Right atrium auricular region (tissue), 2 donors: ENCODE measurements at regions not wholly inside any gene's neighbourhood (a gene's known extent, or its start where the extent isn't known, plus 50 kb on each side); places are given as distances from the start of the nearest gene placed in this dataset.

Source experiments
- DNase-seq: peaks from one replicate; pipeline ENCODE4 v3.0.0-alpha.2; 2019; ENCODE audit warnings: low spot score
- H3K27ac ChIP-seq, 2 donors: fragments of 200-600 bp; sonication (generic); 1 replicate in 1 of 2; 2 replicates in 1 of 2; pipeline ENCODE4 v1.5.1; 2016 to 2019
- H3K27me3 ChIP-seq, 2 donors: fragments of 200-600 bp; sonication (generic); one replicate each; pipeline versions ENCODE4 v1.5.1 to v1.6.0; 2017 to 2019
- H3K36me3 ChIP-seq: fragments of 200-600 bp; sonication (generic); one replicate; pipeline ENCODE4 v1.5.1; 2016
- H3K4me1 ChIP-seq, 2 donors: fragments of 200-600 bp; sonication (generic); one replicate each; pipeline versions ENCODE4 v1.5.1 to v1.6.0; 2017 to 2019
- H3K4me3 ChIP-seq, 2 donors: fragments of 200-600 bp; sonication (generic); 1 replicate in 1 of 2; 2 replicates in 1 of 2; pipeline ENCODE4 v1.5.1; 2017 to 2019; ENCODE audit warnings: mild to moderate bottlenecking in 1 of 2, moderate library complexity in 1 of 2
- H3K9me3 ChIP-seq, 2 donors: fragments of 200-600 bp; sonication (generic); one replicate each; pipeline ENCODE4 v1.5.1; 2019
- TF ChIP-seq, protein P1 (sequence below), 2 donors: fragments of 200-600 bp; sonication (generic); IDR thresholded peaks; one replicate each; pipeline ENCODE4 v1.5.1; 2019; ENCODE audit warnings: antibody characterized with exemption in 2 of 2

GRCh38 chr17:69725146-69725545 is 310.6 kb downstream of the MAP2K6 start:
- DNase-seq = no peak
- TF ChIP-seq, protein P1, sequence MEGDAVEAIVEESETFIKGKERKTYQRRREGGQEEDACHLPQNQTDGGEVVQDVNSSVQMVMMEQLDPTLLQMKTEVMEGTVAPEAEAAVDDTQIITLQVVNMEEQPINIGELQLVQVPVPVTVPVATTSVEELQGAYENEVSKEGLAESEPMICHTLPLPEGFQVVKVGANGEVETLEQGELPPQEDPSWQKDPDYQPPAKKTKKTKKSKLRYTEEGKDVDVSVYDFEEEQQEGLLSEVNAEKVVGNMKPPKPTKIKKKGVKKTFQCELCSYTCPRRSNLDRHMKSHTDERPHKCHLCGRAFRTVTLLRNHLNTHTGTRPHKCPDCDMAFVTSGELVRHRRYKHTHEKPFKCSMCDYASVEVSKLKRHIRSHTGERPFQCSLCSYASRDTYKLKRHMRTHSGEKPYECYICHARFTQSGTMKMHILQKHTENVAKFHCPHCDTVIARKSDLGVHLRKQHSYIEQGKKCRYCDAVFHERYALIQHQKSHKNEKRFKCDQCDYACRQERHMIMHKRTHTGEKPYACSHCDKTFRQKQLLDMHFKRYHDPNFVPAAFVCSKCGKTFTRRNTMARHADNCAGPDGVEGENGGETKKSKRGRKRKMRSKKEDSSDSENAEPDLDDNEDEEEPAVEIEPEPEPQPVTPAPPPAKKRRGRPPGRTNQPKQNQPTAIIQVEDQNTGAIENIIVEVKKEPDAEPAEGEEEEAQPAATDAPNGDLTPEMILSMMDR (IDR thresholded peaks at IDR 0.05) = no peak

GRCh38 chr17:69728816-69729215 is 314.3 kb downstream of the MAP2K6 start:
- TF ChIP-seq, protein P1 (IDR thresholded peaks at IDR 0.05) = no peak
- Histone ChIP-seq H3K9me3 (no peaks in the 10 kb centered on the region), H3K4me1 (peaks cover 0 to 13% of the 10 kb centered on the region in 2 donors), H3K27me3 (no peaks in the 10 kb centered on the region), H3K4me3 (no peak overlapping the region), H3K36me3 (no peaks in the 10 kb centered on the region), H3K27ac (no peak overlapping the region)
- no peak for DNase-seq

More at GRCh38 chr17:69725146-69725545, 310.6 kb downstream of the MAP2K6 start:
- Histone ChIP-seq H3K27ac (no peak overlapping the region), H3K36me3 (no peaks in the 10 kb centered on the region), H3K4me3 (no peak overlapping the region), H3K9me3 (no peaks in the 10 kb centered on the region), H3K27me3 (no peaks in the 10 kb centered on the region), H3K4me1 (peaks cover 0 to 6% of the 10 kb centered on the region in 2 donors)

DNA sequence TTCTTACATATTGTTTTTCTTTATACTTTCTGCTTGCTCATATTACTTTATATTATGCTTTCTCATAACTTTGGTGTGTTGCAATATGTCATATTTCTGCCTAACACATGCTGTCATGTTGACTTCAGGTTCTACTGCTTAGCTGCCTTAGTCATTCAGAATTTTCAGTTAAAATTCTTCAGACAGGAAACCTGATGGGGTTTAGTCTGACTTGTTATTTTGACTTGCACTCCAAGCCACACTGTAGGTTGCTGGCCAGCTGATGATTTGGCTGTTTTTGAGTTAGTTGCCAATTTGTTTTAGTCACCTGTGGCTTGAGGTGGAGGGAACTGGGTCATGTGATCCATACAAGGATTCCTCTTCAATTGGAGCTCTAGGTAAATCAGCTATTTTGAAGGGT is 315.4 kb downstream of the MAP2K6 start:
- no peaks in the 10 kb centered on the region for H3K27me3 ChIP-seq
- TF ChIP-seq, protein P1 (IDR thresholded peaks at IDR 0.05) = no peak
- H3K4me3 ChIP-seq = no peak overlapping the region
- H3K9me3 ChIP-seq = no peaks in the 10 kb centered on the region
- H3K36me3 ChIP-seq = no peaks in the 10 kb centered on the region
- H3K4me1 ChIP-seq = peaks cover 0 to 16% of the 10 kb centered on the region in 2 donors
- no peak for DNase-seq
- H3K27ac ChIP-seq = no peak overlapping the region

GRCh38 chr17:69732272-69732918 is 317.9 kb downstream of the MAP2K6 start:
- peaks cover 0 to 16% of the 10 kb centered on the region in 2 donors for H3K4me1 ChIP-seq
- H3K27me3 ChIP-seq = no peaks in the 10 kb centered on the region
- no peaks in the 10 kb centered on the region for H3K9me3 ChIP-seq
- H3K4me3 ChIP-seq = no peak overlapping the region
- no peak for DNase-seq
- TF ChIP-seq, protein P1 (IDR thresholded peaks at IDR 0.05) = no peak
- no peaks in the 10 kb centered on the region for H3K36me3 ChIP-seq
- no peak overlapping the region for H3K27ac ChIP-seq

GRCh38 chr17:69733171-69734012 is 318.9 kb downstream of the MAP2K6 start:
- Histone ChIP-seq H3K27ac (no peak overlapping the region), H3K9me3 (no peaks in the 10 kb centered on the region), H3K4me3 (no peak overlapping the region), H3K36me3 (no peaks in the 10 kb centered on the region), H3K27me3 (no peaks in the 10 kb centered on the region), H3K4me1 (peaks cover 0 to 14% of the 10 kb centered on the region in 2 donors)
- TF ChIP-seq, protein P1 (IDR thresholded peaks at IDR 0.05) = no peak
- no peak for DNase-seq
